KG1 (cell line): ENCODE measurements at regions not wholly inside any gene's neighbourhood (a gene's known extent, or its start where the extent isn't known, plus 50 kb on each side); places are given as distances from the start of the nearest gene placed in this dataset.

Experiments used
- DNase-seq: peaks from one replicate; lab custom pipeline; 2025; lab: John Stamatoyannopoulos, UW

DNA sequence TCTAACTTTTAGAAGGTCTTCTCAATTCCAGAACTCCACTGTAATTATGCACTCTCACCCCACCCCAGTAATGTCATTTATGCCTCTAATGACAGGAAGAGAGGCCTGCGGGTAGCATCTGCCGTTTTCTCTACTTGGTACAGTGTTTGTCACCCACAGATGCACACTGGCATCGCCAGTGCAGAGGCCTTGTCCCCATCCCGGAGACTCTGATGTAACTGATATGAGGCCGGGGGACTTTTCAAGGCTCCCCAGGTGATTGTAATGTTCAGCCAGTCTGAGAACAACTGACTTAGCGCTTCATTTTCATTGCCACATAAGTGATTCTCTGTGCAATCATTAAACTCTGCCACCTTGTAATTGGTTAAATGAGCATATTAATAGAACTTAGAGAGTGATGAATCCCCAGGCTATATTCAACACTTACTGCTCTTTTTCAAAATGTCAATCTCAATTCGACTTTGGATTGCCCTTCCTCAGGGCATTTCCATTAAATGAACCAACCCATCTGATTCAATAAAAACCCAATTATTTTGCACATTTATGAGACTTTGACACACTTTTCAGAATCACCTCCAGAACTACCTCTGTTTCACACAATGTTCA is 113.2 kb downstream of the HERPUD2 start:
- no peak for DNase-seq

- DNase-seq, result no peak
These were observed 118.8 kb downstream of the HERPUD2 start for GRCh38 chr7:35576031-35576573.

DNA sequence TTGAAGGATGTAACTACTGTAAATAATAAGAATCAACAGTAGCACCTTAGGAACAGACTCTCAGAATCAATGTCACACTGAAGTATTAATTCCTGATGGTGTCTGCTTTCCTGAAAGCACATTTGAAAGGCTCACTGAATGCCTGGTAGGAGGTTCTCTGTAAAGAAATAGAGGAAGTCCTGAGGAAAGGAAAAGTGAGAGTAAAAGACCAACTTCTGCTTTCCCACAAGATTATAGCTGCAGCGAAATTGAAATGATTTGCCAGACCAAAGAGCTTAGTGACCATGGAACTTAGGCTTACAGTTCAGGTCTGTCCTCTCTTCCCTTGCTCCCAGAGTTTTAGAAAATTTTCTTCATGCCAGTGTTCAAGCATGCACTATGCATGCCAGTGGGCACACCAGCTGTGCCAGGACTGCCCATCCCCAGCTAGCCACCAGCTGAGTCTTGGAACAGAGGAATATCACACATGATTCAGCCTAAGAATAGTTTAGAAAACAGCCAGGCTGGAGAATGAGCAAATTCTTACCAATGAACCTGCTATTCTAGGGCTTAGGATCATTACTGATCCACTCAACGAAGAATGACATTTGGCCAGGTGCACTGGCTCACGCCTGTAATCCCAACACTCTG is 123.2 kb downstream of the HERPUD2 start:
- DNase-seq, result no peak

- DNase-seq, result no peak
These were observed 124.0 kb downstream of the HERPUD2 start for GRCh38 chr7:35570937-35571336.

DNA sequence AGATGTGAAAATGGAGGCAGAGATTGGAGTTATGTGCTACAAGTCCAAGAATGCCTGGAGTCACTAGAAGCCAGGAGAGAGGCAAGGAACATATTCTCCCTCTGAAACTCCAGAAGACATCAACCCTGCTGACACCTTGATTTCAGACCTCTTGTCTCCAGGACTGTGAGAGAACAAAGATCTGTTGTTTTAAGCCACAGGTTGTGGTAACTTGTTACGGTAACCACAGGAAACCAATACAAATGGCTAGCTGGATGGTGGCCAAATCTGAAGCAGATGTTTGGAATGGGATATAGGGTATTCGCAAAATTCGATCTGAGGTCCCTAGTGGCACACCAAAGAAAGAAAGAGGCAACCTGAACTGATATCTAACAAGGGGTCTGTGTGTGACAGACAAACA is 129.0 kb downstream of the HERPUD2 start:
- no peak for DNase-seq

DNA sequence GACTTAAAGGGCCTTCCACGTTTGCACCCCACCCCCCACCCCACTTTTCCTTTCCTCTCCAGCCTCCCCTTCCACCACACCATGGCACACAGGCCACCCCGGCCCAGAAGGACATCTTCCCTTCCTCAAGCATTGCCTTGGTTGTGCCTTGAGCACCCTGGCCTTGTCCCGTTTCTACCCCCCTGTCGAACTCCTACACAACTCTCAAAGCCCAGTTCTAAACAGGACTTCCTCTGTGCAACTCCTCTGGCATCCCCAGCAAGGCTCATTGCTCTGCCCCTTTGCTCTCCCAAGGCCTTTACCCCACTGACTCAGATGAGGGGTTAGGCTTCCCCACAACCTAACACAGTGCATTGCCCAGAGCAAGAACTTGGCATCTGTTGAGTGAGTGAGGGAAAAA is 136.1 kb downstream of the HERPUD2 start:
- DNase-seq, result no peak

- no peak for DNase-seq
These were observed 138.1 kb downstream of the HERPUD2 start for GRCh38 chr7:35556515-35557471.

DNA sequence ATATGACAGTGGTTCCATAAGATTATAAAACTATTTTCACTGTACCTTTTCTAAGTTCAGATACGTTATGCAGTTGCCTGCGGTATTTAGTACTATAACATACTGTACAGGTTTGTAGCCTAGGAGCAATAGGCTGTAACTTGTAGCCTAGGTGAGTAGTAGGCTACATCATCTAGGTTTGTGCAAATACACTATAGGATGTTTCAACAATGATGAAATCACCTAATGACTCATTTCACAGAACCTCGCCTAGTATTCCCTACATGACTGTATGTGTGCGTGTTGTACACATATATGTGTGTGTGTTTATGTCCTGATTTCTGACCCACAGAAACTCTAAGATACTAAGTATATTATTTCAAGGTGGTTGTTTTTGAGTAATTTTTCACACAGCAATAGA is 139.0 kb downstream of the HERPUD2 start:
- DNase-seq, result no peak

GRCh38 chr7:35555386-35555785 is 139.5 kb downstream of the HERPUD2 start:
- DNase-seq, result no peak

DNA sequence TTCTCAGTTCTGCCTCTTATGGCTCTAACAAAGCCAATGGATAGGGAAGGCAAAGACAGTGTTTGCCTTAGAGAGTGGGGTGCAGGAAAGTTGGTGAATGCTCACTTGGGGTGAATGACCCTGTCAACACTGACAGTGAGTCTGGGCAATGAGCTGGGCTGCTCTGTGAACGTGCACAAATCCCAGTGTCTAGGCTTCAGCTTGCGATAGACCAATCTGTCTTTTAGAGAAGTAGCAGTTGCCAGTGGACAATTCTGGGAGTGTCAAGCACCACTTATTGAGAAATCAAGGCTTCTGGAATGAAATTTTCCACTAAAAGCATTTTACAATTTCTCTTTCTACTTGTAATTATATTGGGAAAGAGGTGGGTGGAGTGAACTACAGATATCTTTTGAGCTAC is 141.4 kb downstream of the HERPUD2 start:
- DNase-seq, result no peak

- no peak for DNase-seq
These were observed 142.2 kb downstream of the HERPUD2 start for GRCh38 chr7:35552691-35553090.

- no peak for DNase-seq
These were observed 143.4 kb downstream of the HERPUD2 start for GRCh38 chr7:35551321-35552081.

- no peak for DNase-seq
These were observed 144.1 kb downstream of the HERPUD2 start for GRCh38 chr7:35550831-35551230.

DNA sequence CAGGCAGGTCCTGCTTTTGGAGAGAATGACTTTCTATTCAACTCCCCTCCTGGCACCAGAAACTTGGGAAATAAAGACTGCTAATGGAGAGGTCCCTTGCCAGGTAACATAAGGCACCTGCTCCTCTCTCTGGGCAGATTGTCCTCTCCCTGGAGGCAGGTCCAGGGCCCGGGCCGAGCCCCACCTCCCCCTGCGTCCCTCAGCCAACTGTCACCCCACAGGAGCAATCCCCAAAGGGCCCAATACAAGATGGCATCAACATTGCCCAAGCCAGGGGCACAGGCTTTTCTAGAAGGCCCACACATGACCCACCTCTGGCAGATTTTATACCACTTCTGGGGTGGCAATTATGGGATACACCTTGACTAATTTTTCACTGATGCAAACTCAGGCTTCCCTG is 145.2 kb downstream of the HERPUD2 start:
- no peak for DNase-seq

GRCh38 chr7:35548291-35548690 is 146.6 kb downstream of the HERPUD2 start:
- no peak for DNase-seq

DNA sequence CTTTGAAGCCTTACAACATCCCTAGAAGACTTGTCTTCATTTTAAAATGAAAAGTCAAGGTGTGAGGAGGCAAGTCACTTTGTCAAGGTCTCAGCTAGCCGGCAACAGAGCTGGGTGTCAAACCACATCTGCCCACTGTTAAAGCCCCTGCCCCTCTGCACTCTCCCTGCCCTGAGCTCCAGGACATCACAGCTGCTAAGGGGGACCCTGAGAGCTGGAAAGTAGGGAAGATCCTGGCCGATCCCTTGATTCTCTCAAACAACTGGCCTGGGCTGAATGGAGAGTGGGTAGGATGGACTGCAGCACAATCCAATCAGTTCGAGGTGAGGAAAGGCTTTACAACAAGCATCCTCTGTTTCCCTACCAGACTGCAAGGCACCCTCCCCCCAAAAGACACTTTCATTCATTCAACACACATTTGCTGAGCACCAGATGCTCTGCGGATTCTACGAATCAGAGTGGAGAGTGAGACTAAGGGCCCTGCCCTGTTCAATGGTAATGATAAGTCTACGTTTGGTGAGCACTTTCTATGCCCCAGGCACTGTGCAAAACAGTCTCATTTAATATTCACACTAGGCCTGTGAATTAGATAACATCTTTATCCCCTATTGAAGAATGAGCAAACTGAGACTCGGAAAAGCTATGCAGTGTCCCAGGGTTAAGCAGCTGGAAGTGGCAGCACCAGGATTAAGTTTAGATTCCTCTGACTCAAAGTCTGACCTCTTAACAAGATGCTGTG is 148.1 kb downstream of the HERPUD2 start:
- DNase-seq, result no peak

- no peak for DNase-seq
These were observed 149.1 kb downstream of the HERPUD2 start for GRCh38 chr7:35545831-35546230.

DNA sequence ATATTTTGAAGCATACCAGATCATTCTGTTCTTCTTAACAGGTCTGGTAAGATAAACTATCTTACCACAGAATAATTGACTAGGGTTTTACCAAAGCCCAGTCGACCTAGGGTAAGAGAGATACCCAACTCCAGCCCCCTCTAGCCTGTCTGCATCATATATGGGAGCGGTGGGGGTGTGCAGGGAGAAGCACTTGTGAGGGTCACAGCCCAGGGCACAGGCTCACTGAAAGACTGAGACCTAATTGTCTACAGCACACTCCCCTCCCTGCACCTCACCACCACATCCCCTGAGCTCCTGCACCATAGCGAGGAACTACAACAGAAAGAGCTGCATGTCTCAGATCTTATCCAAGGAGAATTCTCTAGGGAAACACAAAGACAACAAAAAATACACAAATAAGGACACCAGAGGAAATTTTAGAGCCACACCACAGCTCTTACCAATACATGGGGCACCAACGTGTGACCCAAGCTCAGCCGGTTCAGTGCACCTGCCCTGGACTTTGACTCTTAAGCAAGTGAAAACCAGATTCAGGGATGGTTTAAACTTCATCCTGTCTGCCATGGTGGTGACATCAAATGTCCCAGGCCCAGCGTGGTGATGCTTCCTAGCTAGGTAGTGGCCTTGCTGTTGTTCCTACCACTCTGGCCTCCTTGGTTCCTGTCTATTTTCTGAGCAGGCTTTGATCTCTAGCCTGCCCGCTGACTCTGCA is 150.8 kb downstream of the HERPUD2 start:
- no peak for DNase-seq

DNA sequence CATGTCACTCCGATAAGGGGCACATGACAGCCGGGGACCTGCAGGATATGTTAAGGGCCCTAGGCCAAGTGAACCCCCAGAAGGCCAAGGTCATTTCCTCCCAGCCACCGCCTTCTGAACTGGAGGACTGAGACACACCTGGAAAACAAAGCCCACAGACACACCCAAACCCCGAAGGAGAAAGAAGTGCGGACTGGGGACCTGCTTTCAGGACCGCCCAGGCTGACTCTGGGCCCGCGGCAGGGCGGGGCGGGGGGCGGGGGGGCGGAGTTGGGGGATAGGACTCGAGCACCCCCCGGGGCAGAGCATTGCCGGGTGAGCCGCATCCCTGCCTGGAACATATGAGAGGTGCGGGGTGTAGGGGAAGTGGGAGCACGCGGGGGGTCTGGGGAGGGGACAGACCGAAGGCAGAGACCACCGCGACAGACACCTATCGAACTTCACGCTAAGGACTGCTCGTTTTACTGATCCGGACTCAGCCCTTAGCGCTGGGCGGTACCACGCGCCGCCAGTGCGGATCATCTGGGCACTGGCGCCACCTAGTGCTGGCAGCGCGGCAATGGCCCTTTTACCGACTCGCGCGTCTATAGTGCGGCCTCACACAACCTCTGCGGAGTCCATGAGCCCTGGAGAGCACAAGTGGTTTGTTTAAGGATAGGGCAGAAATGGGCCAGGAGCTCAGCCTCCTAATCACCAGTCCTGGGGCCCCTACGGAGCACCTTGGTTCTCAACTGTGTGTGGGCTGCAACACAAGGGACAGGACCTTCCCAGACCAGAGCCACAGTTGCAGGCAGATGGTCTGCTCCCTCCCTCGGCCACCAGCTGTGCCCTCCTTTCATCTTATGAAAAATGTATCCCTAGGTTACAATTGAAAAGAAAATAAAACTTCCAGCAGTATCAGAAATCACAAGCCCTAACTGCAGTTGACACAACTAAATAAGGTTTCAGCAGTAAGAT is 157.6 kb downstream of the HERPUD2 start:
- peak; percentile 32 for DNase-seq
